ENCODE measurements at regions not wholly inside any gene's neighbourhood (a gene's known extent, or its start where the extent isn't known, plus 50 kb on each side); places are given as distances from the start of the nearest gene placed in this dataset.

GRCh38 chr6:115843945-115844344 lies 216.7 kb downstream of the FRK start (continued):
- TF ChIP-seq ZNF281 (CRISPR knock-in tag; IDR thresholded peaks at IDR 0.05), result no peak
- no peak for TF ChIP-seq ZNF512 (CRISPR knock-in tag; IDR thresholded peaks at IDR 0.05; ENCODE audit: borderline replicate concordance)
- TF ChIP-seq HMGXB4 (CRISPR knock-in tag; IDR thresholded peaks at IDR 0.05), result no peak
- TF ChIP-seq CDX4 (CRISPR knock-in tag; IDR thresholded peaks at IDR 0.05; ENCODE audit: borderline replicate concordance), result no peak
- TF ChIP-seq NFYB (CRISPR knock-in tag; conservative IDR thresholded peaks at IDR 0.05; ENCODE audit: low read depth), result no peak
- TF ChIP-seq ATF2 (CRISPR knock-in tag; IDR thresholded peaks at IDR 0.05; ENCODE audit: borderline replicate concordance, low read depth), result no peak

GRCh38 chr6:115842338-115842737 lies 218.4 kb downstream of the FRK start:
- CTCF ChIA-PET, result no interaction called here
- Mint-ChIP-seq H3K9me3 (peaks cover 8% of the 10 kb centered on the region), H3K27me3 (ENCODE audit: low read depth) (no peaks in the 10 kb centered on the region; the same call in 1 of the 2 replicates), H3K4me1 (no peaks in the 10 kb centered on the region), H3K27ac (no peak overlapping the region), H3K36me3 (no peaks in the 10 kb centered on the region), H3K4me3 (no peak overlapping the region)
- DNase-seq (ENCODE audit: low spot score) (no peak), ATAC-seq (no peak)
- POLR2A ChIA-PET, result no interaction called here
- TF ChIP-seq CREM (CRISPR knock-in tag; IDR thresholded peaks at IDR 0.05), result no peak
- TF ChIP-seq E2F4 (CRISPR knock-in tag; IDR thresholded peaks at IDR 0.05; ENCODE audit: borderline replicate concordance, low read depth), result no peak
- TF ChIP-seq ZMAT4 (CRISPR knock-in tag; IDR thresholded peaks at IDR 0.05), result no peak
- no peak for TF ChIP-seq HMGA2 (CRISPR knock-in tag; IDR thresholded peaks at IDR 0.05)
- no peak for TF ChIP-seq NFATC4 (CRISPR knock-in tag; IDR thresholded peaks at IDR 0.05)
- TF ChIP-seq ZNF281 (CRISPR knock-in tag; IDR thresholded peaks at IDR 0.05), result no peak
- TF ChIP-seq TEAD4 (CRISPR knock-in tag; IDR thresholded peaks at IDR 0.05), result no peak
- no peak for TF ChIP-seq AR (CRISPR knock-in tag; IDR thresholded peaks at IDR 0.05)
- TF ChIP-seq ZNF512 (CRISPR knock-in tag; IDR thresholded peaks at IDR 0.05; ENCODE audit: borderline replicate concordance), result no peak
- no peak for TF ChIP-seq CREB1 (CRISPR knock-in tag; IDR thresholded peaks at IDR 0.05)
